Dermis microvascular lymphatic vessel endothelial cell (primary cell): ENCODE measurements at regions not wholly inside any gene's neighbourhood (a gene's known extent, or its start where the extent isn't known, plus 50 kb on each side); places are given as distances from the start of the nearest gene placed in this dataset.

Experiments
- DNase-seq, 2 donors: peaks; one replicate each; pipeline versions ENCODE4 v3.0.0 to v3.0.0-alpha.2; 2010; ENCODE audit warnings: low read depth in 2 of 2

DNA sequence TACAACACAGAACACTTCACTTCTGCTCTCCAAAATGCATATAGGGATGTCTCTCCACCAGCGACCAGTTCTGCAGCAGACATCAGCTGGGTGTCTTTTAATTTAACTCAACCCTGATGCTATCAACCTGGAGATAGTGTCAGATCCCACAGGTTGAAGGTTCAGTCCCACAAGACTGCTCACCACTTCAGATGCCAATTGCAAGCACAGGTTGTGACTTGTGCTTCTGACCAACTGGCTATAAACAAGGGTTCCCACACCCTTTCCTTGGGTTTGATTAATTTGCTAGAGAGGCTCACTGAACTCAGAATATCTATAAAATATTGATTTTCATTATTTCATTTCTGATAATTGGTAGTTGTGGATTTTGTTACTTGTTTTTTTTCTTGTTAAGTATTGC is 177.4 kb upstream of the HS3ST1 start:
- DNase-seq: no peak

DNA sequence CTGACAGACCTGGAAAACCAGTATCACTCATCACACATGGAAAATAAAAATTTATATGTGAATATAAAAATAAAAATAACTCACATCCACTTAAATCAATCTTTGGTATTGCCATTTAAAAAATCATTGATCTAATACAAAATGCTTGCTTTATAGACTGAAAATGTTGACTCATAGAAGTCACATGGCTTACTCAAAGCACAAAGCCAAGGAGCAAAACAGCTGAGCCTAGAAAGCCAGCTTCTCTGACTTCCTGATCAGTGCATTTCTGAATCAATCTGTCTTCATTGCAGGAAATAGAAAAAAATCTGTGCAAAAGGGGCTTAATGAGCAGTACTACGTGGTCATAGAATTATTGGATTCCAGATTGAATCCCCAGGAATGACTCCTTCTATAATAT is 176.9 kb upstream of the HS3ST1 start:
- peak; percentile 22 to 88 for DNase-seq

DNA sequence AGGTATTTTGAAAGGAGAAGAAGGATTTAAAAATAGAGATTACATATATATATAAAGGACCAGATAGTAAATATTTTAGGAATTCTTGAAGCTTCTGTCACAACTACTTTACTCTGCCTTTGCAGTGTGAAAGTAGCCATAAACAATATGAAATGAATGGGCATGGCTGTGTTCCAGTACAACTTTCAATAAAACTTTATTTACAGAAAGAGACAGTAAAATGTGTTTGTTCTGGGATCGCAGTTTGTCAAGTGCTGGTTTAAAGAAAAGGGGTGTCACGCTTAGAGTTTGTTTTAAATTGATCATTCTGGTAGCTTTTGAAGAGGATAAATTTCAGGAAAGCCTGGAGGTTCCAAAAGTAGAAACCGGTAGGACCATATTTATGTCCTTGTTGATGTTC is 176.1 kb upstream of the HS3ST1 start:
- no peak for DNase-seq

DNA sequence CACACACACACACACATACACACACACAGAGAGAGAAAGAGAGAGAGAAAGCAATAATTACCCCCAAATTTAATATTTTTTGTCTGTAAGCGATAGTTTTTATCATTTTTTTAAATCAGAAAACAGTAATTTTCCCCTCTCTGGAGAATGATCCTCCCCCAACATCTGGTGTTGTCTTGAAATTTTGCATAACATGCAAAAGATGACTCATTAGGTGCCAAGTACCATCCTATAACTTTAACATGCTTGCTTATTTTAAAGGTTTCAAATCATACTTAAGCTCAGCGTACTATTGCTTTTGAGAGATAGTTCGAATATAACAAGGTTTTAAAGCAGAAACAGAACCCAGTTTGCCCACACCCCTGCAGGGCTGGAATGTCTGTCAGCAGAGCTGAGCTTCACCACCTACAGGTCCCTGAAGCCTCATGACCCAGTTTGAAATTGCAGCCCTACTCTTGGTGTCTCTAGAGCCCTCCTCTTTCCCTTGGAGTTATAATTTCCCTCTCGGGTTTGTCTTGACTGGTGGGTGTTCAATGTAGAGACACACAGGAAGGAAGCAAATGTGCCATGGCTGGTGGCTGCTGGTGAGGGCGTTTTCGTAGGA is 175.0 kb upstream of the HS3ST1 start:
- no peak for DNase-seq

DNA sequence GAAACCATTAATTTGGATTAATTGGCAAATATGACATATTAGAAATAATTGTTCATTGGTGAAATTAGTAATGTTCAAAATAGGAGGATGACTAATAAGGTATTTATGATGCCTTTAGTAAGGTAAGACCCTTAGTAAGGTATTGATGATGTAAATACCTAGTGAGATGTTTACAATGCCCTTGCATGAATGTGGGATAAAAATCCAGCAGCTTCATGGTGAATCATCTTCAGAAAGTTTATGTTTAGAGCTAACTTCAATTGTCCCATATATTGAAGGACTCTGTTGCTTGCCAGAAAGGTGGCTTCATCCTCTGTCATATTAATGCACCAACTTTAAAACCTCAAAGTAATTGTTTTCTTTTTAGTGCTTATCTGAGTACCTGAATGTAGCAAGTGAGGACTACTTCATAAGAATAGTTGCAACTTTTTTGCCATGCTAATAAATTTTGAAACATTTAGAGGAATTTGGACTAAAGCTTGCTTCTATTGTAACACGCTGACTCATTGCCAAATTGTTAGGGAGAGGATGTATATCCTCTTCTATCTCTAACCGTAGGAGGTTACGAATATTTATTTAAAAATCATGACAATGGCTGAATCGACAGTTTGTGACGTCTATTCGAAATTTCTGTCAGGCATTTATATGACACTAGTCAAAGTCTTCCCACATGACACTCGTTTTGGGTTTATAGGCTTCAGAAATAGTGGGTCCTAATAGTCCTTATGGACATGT is 174.1 kb upstream of the HS3ST1 start:
- DNase-seq: peak in 1 of 2 donors; percentile 28

DNA sequence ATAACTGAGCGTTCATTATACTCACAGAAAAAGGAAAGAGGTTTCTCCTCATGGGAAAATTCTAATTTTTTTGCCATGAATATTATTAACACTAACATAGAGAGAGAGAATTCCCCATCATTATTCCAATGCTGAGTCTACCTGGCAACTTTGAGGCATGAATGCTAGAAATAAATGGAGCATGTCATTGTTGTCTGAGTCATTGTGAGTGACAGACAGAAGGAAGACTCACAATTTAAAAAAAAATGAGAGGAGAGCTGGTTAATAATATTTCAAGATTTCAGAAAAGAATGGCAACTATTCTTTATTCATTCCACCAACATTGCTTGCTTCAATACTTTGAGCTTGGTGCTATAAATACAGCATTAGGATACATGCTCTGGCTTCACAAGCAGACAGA is 170.4 kb upstream of the HS3ST1 start:
- DNase-seq: no peak

DNA sequence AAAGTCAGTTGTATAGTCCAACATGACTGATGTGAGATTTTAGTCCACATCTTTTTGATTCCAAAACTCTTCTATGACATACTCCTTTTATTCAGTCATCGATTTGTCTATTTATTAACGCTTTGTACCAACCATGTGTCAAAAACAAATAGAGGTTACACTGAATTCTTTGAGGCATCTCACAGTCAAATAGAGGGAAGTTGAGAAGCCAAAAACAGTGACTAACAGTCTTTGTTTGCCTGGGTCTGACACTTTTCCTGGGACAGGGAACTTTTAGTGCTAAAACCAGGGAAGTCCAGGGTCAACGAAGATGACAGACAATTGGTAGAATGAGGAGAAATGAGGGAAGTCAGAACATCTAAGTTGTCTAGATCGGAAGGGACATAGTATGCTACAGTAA is 169.9 kb upstream of the HS3ST1 start:
- DNase-seq: no peak

DNA sequence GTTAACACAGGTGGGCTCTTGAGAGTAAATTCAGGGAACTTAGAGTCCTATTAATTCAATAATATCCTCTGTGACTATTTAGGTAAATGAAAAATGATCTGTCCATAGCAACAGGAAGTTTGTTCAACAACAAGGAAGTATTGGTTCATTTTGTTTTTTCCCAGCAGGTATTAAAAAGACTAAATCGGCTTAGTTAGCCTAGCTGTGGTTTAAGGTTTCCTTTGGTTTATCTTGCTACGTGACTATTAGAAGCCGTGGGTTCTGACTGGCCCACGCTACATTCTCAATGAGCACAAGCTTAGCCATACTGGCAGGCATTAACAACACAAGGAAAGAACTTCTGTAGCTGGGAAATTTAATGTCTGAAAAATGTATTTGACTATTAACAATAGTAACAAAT is 168.8 kb upstream of the HS3ST1 start:
- no peak for DNase-seq

DNA sequence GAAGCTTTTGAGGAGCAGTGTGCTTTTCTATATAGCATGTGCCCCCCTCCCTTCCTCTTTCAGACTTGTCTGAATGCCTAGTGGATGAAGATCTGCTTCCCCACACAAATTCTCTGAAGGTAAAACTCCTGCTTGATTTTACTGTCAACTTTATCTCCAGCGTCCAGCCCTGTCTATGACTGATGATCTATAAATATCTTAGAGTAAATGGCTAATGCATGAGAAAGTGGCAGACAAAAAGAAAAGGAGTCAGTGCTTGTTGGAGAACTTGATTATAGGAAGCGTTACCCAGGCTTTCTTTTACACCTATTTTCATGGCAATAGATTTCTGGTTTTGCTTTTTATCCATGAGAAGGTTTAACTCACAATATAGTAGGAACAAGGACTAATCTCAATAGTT is 168.3 kb upstream of the HS3ST1 start:
- DNase-seq: no peak

DNA sequence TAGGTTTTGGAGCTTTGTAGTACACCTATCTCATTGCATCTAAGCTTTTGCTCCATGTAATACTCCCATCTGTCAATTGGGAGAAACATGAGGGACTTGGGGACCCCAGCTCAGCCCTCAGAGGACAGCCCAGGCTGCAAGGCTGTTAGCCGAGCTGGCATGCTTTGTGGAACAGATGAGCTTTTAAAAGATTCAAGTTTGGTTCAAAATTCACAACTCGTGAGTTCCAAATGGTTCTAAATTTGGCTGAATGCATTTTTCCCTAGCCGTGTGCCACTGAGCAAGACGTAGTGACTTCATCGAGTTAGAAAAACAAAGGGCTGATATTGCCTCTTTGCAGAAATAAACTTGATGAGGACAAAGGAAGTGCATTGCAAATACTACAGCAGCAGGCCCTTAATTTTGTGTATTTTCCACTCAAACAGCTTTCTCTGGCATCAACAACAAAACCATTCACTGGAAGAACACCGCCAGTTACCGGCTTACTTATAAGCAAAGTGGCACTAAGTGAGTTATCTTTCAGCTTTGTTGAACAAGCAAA is 165.0 kb upstream of the HS3ST1 start:
- DNase-seq: no peak

DNA sequence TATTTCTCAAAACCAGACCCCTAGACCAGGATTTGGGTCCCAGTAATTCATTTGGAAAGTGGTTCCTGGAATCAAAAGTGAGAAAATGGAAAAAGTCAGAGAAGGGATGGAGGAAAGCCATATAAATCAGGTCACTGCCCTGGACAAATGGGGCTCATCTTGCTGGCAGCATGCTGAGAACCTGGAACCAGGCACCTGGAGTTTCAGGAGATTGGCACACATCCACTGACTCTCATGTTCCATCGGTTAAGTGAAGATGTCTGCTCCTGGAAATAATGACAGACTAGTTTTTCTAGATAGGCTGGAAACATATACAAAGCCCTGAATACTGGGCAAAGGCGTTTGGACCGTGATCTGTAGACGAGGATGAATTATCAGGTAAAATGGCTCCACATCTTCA is 163.6 kb upstream of the HS3ST1 start:
- DNase-seq: no peak

DNA sequence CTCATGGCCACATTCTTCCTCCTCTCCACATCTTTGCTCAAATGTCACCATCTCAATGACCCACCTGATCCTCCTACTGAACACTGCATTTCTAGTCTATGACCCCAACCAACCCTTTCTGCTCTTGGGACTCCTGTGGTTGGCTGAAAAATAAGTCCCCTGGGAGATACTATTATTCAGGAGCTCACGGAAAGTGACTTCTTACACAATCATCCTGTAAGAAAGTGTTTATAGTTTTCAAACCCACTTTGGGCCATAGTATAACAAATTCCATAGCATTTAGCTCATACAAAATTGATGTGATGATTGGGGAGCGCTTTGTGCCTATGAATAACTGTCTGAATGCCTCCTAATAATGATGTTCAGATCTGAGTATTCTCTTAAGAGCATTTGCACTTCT is 161.4 kb upstream of the HS3ST1 start:
- no peak for DNase-seq

DNA sequence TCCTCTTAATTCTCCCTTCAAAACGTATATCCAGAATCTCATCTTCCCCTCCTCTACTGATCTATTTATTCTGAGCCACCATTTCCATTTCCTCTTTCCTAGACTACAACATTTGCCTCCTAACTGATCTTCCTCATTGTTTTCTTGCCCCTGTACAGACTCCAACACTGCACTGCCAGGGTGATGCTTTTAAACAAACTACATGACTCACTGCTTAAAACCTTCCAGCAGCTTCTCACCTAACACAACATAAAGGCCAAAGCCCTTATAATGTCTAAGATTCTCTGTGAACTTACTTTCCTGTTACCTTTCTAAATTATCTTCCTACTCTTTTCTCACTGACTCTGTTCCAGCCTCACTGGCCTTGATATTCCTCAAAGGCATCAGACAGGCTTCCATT is 161.0 kb upstream of the HS3ST1 start:
- DNase-seq: peak in 1 of 2 donors; percentile 64

DNA sequence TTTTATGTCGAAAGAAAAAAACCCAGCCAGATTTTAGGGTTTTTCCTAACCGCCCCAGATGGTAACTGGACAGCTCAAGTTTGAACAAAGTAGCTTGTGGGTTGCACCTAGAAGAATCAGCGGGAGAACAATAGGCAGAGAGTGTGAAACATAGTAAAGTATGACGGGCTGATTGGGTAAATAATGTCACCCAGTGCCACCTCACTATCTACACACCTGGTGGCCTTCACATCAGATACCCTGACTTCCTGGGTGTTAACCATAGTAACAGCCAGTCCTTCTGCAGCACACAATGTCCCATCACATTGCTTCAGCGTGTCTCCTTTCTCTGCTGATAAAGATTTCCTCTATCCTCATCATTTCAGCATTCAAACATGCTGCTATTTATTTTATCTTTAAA is 159.1 kb upstream of the HS3ST1 start:
- DNase-seq: no peak

DNA sequence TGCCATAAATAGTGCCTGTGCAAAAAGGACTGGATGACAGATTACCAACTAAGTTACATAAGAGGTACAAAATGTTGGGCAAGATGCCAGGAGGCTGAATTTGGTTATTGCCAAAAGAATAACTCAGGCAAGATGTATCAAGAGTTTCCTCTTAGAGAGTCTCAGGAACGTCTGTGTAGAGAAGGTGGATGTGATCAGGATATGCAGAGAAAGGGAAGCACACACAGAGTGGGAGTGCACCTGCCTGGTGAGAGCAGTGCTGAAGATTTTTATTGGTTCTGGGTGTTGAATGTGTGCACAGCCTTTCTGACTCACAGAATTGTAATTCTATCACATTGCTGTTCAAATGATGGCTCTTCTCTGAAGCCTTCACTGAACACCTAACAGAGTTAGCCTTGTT is 156.8 kb upstream of the HS3ST1 start:
- no peak for DNase-seq

DNA sequence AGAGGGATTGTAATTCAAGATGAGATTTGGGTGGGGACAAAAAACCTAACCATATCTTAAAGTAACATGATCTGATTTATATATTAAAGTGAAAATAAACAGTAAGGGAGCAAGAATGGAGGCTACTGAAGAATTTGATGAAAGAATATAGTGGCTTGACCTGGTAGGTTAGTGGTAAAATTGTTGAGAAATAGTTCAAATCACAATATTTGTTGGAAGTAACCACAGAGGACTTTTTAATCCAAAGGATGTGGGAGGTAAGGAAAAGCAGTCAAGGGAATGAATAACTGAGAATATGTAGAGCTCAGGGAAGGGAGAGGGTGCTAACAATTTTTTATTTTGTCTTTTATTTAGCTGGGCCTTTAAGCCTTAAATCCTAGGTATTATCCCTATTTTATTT is 139.8 kb upstream of the HS3ST1 start:
- no peak for DNase-seq

DNA sequence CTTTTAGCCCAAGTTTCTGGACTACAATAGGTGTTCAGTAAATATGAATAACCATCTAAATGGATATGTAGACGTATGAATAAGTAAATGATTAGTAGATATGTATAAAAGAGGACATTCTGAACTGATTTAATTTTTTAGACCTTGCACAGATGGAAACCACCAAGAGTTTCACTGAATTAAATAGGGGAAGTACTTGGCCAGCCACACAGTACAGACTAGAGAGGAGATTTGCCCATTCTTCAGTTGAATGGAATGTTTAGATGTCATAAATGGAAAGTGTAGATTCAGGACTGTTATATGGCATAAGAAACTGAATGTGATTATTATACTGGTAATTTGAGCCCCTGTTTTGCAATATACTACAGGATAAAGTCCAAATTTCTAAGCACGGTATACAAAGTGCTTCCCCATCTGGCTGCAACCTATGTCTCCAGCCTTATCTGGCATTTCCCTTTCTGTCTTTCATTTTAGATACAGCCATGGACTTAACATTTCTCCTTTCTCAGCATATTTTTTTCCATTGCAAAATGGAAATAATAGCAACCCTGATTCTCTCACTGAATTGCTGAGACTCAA is 137.8 kb upstream of the HS3ST1 start:
- no peak for DNase-seq

DNA sequence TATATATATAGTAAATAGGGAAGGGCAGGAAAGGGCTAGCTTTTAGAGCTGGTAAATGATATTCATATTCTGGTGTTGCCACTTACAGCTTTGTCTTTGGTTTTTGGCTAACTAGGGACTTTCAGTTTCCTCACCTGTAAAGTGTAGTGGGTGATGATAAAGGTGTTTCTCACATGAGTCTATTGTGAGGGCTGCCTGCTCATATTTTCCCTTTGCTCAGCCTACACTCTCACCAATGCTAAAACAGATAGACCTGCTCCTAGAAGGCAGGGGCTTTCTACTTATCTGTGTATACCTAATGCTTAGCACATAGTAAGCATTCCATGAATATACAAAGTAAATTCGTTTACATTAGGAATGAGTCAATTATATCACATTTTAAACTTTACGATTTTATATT is 137.2 kb upstream of the HS3ST1 start:
- DNase-seq: no peak

DNA sequence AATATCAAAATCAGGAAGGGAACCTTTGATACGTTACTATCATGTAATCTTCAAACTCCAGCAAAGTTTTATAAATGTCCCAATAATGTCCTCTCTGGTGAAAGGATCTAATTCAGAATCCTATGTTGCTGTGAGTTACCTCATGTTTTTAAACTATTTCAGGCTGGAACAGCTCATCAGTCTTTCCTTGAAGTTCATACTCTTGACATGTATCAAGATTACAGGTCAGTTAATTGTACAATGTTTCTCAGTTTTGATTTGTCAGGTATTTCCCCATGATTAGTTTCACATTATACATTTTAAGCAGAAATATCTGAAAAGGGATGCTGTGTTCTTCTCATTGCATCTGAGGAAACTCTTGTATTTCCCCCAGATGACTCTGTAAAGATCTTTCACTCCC is 136.5 kb upstream of the HS3ST1 start:
- DNase-seq: no peak

DNA sequence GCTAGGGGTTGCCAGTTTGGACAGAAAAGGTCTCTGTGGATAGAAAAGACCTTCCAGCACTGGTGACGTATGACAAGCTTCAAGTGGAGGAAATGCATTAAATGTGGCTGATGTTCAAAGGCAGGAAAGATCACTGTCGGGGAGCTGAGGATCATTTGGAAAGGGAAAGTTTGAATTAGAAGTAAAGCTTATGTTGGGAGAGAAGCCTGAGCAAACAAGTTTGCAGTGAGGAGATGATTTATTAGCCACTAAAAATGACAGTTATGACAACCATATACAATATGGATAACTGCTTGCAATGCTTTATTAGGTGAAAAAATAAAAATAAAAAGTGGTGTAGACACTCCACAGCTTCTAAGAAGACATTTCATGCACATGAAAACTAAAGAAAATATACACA is 135.3 kb upstream of the HS3ST1 start:
- no peak for DNase-seq

DNA sequence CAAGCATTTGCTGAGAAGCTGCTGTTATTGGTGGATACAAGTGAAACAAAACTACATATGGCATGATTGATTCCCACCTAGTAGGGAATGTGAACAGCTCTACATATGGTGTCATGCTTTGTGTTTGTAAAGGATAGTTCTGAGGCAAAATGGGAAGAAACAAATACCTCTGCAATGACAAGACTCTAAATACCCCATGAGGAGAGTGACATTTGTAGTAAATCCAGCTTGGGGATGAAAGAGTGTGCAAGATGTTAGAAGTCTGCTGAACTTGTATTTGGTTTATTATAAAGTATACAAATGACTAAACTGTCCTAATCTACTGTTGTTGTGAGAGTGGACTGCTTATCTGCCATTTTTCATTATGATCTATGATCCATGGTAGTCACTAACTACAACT is 120.8 kb upstream of the HS3ST1 start:
- DNase-seq: no peak

DNA sequence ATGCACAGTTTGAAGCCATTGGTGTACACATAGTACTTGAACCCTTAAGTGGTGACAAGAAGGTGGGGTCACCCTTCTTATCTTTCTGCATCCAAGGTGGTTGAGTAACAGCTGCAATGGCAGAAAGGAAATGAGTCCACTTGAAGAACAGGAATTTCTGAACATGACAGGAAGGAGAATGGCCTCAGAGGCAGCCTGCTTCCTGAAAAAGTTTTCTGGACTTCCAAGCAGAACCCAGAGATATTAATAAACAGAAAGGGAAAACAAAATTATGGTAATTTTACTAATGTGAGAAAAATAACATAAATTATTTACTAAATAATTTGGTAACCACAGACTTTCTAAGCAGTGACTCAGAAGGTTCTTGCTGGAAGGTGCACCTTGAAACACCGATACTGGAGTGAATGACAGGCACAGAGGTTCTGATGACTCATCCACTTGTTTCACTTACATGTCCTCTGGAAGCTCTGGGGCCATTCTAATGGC is 119.9 kb upstream of the HS3ST1 start:
- peak in 1 of 2 donors; percentile 67 for DNase-seq
